Activated naive CD8-positive, alpha-beta T cell treated with anti-CD3 and anti-CD28 coated beads, Interleukin-2, amount 50 U/mL, for 24 hours (primary cell): ENCODE measurements at regions not wholly inside any gene's neighbourhood (a gene's known extent, or its start where the extent isn't known, plus 50 kb on each side); places are given as distances from the start of the nearest gene placed in this dataset.
"Not testable (repeated sequence)": the region's sequence is repeated elsewhere in the genome, so short reads cannot be mapped to it uniquely, and the experiment has no call there.

Experiments used
- ATAC-seq: fragments of 150-1000 bp; cut with Tn5 transposase; one replicate; pipeline ENCODE4 v1.10.0; 2021
- DNase-seq: peaks from one replicate; pipeline ENCODE4 v3.0.0; 2021
- H3K27ac Mint-ChIP-seq: one replicate; pipeline ENCODE4 v1.8.0; 2021; ENCODE audit warnings: mild to moderate bottlenecking, mixed read lengths
- H3K27me3 Mint-ChIP-seq: one replicate; pipeline ENCODE4 v1.8.0; 2021; ENCODE audit warnings: mixed read lengths
- H3K36me3 Mint-ChIP-seq: one replicate; pipeline ENCODE4 v1.8.0; 2021; ENCODE audit warnings: low read depth, mixed read lengths
- H3K4me1 Mint-ChIP-seq: one replicate; pipeline ENCODE4 v1.8.0; 2021; ENCODE audit warnings: mixed read lengths
- H3K4me3 Mint-ChIP-seq: one replicate; pipeline ENCODE4 v1.8.0; 2021; ENCODE audit warnings: mild to moderate bottlenecking, moderate library complexity, mixed read lengths
- H3K9me3 Mint-ChIP-seq: one replicate; pipeline ENCODE4 v1.8.0; 2021; ENCODE audit warnings: mixed read lengths

DNA sequence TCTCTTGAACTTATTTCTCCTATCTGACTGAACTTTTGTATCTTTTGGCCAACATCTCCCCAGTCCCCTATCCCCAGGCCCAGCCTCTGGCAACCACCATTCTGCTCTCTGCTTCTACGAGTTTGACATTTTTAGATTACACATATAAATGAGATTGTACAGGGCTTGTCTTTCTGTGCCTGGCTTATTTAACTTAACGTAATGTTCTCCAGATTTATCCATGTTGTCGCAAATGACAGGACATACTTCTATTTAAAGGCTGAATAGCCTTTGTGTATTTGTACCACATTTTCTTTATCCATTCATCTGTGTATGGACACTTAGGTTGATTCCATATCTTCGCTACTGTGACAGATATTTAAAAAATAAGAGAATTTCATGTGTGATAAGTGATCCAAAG lies 98.6 kb downstream of the LSMEM1 start:
- H3K9me3 Mint-ChIP-seq: peaks cover 11% of the 10 kb centered on the region

DNA sequence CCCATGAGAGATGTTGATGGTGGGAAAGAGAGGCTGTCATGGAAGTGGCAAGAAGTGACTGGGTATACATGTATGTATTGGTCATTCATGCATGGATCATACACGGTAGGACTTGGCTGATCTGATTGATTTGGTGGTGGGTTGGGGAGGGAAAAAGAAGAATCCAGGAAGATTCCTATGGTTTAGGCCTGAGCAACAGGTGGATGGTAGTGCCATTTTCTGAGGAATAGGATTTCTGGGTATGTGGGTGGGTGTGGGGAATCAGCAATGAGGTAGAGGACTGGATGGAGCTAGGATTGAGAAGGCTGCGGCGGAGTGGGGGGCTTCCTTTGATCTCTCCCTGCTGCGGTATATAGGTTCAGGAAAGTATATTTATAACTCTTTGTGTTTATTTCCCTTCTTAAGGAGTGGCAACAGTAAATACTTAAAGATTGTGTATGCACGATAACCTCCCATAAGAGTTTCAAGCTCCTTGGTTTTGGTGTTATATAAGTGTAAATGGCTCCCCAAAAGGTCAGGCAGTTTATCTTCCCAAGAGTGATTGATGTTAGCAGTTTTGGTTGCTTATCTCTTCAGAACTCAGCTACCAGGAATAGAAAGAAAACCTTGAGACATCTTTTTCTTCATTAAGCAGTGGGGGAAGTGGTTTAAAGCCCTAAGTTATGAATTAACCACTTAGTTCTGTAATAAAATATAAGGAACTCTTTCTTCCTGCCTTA lies 100.1 kb downstream of the LSMEM1 start:
- Mint-ChIP-seq H3K36me3 (no peaks in the 10 kb centered on the region), H3K9me3 (peaks cover 8% of the 10 kb centered on the region), H3K27me3 (no peaks in the 10 kb centered on the region), H3K4me1 (no peaks in the 10 kb centered on the region), H3K27ac (no peak overlapping the region), H3K4me3 (no peak overlapping the region)
- ATAC-seq (no peak), DNase-seq (no peak)

More for the DNA sequence above, 98.6 kb downstream of the LSMEM1 start:
- no peaks in the 10 kb centered on the region for H3K4me1 Mint-ChIP-seq
- no peaks in the 10 kb centered on the region for H3K36me3 Mint-ChIP-seq
- no peak overlapping the region for H3K4me3 Mint-ChIP-seq
- no peak for ATAC-seq
- H3K27me3 Mint-ChIP-seq: no peaks in the 10 kb centered on the region
- H3K27ac Mint-ChIP-seq: no peak overlapping the region
- DNase-seq: no peak

- Mint-ChIP-seq H3K4me1 (no peaks in the 10 kb centered on the region), H3K27me3 (no peaks in the 10 kb centered on the region), H3K36me3 (no peaks in the 10 kb centered on the region), H3K9me3 (peaks cover 2% of the 10 kb centered on the region), H3K27ac (no peak overlapping the region), H3K4me3 (no peak overlapping the region)
- ATAC-seq (no peak), DNase-seq (no peak)
Observed at GRCh38 chr7:112581529-112581928, 100.7 kb downstream of the LSMEM1 start.

DNA sequence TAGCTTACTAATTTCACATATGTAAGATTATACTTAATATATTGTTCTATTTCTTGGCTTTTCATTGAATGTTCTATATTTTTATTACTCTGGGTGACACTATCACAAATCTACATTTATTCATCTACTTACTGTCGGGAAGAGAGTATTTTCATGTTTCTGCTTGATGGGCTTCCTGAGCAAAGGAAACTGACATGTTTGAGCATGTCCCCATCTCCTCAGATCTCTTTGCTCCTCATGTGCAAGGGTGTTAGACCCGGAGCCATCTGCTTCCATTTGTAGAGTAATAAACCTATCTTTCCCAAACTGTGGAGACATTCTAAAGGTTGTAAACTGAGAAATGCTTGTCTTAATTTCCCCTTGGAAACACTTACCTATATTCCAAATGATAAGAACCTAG lies 103.5 kb downstream of the LSMEM1 start:
- H3K4me3 Mint-ChIP-seq: no peak overlapping the region
- ATAC-seq (no peak), DNase-seq (no peak)
- no peak overlapping the region for H3K27ac Mint-ChIP-seq
- peaks cover 3% of the 10 kb centered on the region for H3K27me3 Mint-ChIP-seq
- H3K4me1 Mint-ChIP-seq: no peaks in the 10 kb centered on the region
- H3K36me3 Mint-ChIP-seq: no peaks in the 10 kb centered on the region
- H3K9me3 Mint-ChIP-seq: no peaks in the 10 kb centered on the region

- peaks cover 4% of the 10 kb centered on the region for H3K27me3 Mint-ChIP-seq
- ATAC-seq: no peak
Observed at GRCh38 chr7:112587504-112587903, 106.7 kb downstream of the LSMEM1 start.

DNA sequence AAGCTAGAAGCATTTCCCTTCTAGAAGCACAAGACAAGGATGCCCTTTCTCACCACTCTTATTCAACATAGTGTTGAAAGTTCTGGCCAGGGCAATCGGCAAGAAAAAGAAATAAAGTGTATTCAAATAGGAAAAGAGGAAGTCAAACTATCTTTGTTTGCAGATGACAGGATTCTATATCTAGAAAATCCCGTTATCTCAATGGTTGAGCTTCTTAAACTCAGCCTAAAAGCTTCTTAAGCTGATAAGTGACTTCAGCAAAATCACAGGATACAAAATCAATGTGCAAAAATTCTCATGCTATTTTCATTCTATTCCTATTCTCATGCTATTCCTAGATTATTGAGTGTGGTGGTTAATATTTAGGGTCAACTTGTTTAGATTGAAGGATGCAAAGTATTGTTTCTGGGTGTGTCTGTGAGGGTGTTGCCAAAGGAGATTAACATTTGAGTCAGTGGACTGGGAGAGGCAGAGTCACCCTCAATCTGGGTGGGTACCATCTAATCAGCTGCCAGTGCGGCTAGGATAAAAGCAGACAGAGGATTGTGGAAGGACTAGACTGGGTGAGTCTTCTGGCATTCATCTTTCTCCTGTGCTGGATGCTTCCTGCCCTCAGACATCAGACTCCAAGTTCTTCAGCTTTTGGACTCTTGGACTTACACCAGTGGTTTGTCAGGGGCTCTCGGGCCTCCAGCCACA lies 111.9 kb downstream of the LSMEM1 start:
- not testable (repeated sequence) for H3K27ac Mint-ChIP-seq, ATAC-seq, H3K4me1 Mint-ChIP-seq, DNase-seq, H3K27me3 Mint-ChIP-seq, H3K4me3 Mint-ChIP-seq, H3K9me3 Mint-ChIP-seq, H3K36me3 Mint-ChIP-seq

More at GRCh38 chr7:112587504-112587903, 106.7 kb downstream of the LSMEM1 start:
- Mint-ChIP-seq H3K4me1 (no peaks in the 10 kb centered on the region), H3K9me3 (no peaks in the 10 kb centered on the region), H3K4me3 (no peak overlapping the region), H3K27ac (no peak overlapping the region), H3K36me3 (no peaks in the 10 kb centered on the region)
- no peak for DNase-seq

GRCh38 chr7:112594397-112594796 lies 113.6 kb downstream of the LSMEM1 start:
- ATAC-seq (no peak), DNase-seq (no peak)
- H3K4me1 Mint-ChIP-seq: no peaks in the 10 kb centered on the region
- H3K36me3 Mint-ChIP-seq: no peaks in the 10 kb centered on the region
- no peak overlapping the region for H3K27ac Mint-ChIP-seq
- no peak overlapping the region for H3K4me3 Mint-ChIP-seq
- no peaks in the 10 kb centered on the region for H3K9me3 Mint-ChIP-seq
- peaks cover 2% of the 10 kb centered on the region for H3K27me3 Mint-ChIP-seq

- DNase-seq (no peak), ATAC-seq (no peak)
- no peaks in the 10 kb centered on the region for H3K9me3 Mint-ChIP-seq
Observed at GRCh38 chr7:112596260-112596659, 115.5 kb downstream of the LSMEM1 start.

GRCh38 chr7:112596981-112597380 lies 116.2 kb downstream of the LSMEM1 start:
- no peak for ATAC-seq

More at GRCh38 chr7:112596260-112596659, 115.5 kb downstream of the LSMEM1 start:
- Mint-ChIP-seq H3K27me3 (peaks cover 1% of the 10 kb centered on the region), H3K36me3 (no peaks in the 10 kb centered on the region), H3K4me1 (no peaks in the 10 kb centered on the region), H3K4me3 (no peak overlapping the region), H3K27ac (no peak overlapping the region)

DNA sequence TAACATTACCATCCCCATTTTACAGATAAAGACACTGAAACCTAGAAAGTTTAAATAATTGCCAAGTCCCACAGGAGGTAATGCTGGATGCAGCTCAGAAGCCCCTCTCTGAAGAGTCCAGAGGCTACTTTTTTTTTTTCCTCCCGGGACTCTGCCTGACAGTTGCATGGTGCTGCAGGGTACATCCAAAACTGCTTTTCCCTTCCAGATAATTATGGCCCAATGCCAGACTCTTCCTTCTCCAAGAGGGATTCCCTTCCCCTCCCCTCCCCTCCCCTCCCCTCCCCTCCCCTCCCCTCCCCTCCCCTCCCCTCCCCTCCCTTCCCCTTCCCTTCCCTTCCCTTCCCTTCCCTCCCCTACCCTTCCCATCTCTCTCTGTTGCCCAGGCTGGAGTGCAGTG lies 122.9 kb downstream of the LSMEM1 start:
- Mint-ChIP-seq H3K4me1 (no peaks in the 10 kb centered on the region), H3K27me3 (peaks cover 3% of the 10 kb centered on the region), H3K9me3 (no peaks in the 10 kb centered on the region), H3K4me3 (no peak overlapping the region), H3K36me3 (no peaks in the 10 kb centered on the region), H3K27ac (no peak overlapping the region)
- no peak for ATAC-seq
- DNase-seq: no peak

More at GRCh38 chr7:112596981-112597380, 116.2 kb downstream of the LSMEM1 start:
- no peak overlapping the region for H3K27ac Mint-ChIP-seq
- H3K36me3 Mint-ChIP-seq: no peaks in the 10 kb centered on the region
- peaks cover 1% of the 10 kb centered on the region for H3K27me3 Mint-ChIP-seq
- H3K4me1 Mint-ChIP-seq: no peaks in the 10 kb centered on the region
- no peak for DNase-seq
- no peaks in the 10 kb centered on the region for H3K9me3 Mint-ChIP-seq
- H3K4me3 Mint-ChIP-seq: no peak overlapping the region

GRCh38 chr7:112610636-112611035 lies 129.8 kb downstream of the LSMEM1 start:
- Mint-ChIP-seq H3K27me3 (peaks cover 2% of the 10 kb centered on the region), H3K36me3 (no peaks in the 10 kb centered on the region), H3K9me3 (no peaks in the 10 kb centered on the region), H3K27ac (no peak overlapping the region), H3K4me3 (no peak overlapping the region), H3K4me1 (no peaks in the 10 kb centered on the region)
- DNase-seq: no peak
- ATAC-seq: no peak

- Mint-ChIP-seq H3K4me1 (no peaks in the 10 kb centered on the region), H3K27ac (no peak overlapping the region), H3K27me3 (peaks cover 5% of the 10 kb centered on the region), H3K4me3 (no peak overlapping the region), H3K36me3 (no peaks in the 10 kb centered on the region), H3K9me3 (no peaks in the 10 kb centered on the region)
- no peak for ATAC-seq
- no peak for DNase-seq
Observed at GRCh38 chr7:112615701-112616100, 134.9 kb downstream of the LSMEM1 start.

DNA sequence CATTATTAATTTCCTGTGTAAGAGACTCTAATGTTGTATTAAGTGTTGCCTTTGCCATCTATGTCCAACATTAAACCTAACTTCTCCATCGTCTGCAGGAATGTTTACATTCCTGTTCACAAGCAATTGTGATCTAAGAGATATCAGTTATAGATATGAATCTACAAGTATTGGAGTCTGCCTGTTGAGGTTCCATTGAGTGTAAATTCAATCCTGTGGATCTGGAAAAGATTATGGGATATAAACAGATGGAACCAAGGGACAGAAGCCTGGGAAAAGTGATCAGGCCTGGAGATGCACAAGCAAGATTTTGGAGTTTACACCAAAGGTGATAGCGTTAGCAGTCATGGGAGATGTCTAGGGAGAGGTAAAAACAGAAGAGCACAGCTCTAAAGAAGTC lies 135.5 kb downstream of the LSMEM1 start:
- Mint-ChIP-seq H3K36me3 (no peaks in the 10 kb centered on the region), H3K9me3 (no peaks in the 10 kb centered on the region), H3K27ac (no peak overlapping the region), H3K27me3 (peaks cover 5% of the 10 kb centered on the region), H3K4me3 (no peak overlapping the region), H3K4me1 (no peaks in the 10 kb centered on the region)
- ATAC-seq (no peak), DNase-seq (no peak)

DNA sequence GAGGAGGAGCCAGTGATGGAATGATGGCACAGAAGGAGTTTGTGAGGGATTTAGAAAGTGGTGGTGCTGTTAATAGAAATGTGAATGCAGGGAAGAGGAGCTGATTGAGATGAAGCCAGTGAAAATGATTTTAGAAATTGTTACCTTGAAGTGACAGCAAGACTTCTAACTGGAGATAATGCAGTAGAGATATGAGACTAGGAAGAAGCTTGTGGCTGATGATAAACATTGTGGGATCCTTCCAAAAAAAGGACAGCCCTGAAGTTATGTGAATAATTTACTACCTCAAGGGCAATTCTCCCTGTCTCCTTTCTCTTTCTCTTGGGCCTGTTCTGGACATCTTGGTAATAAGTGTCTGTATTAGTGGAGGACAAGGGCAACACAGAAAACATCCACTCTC lies 138.6 kb downstream of the LSMEM1 start:
- H3K4me1 Mint-ChIP-seq: no peaks in the 10 kb centered on the region
- no peaks in the 10 kb centered on the region for H3K9me3 Mint-ChIP-seq
- H3K4me3 Mint-ChIP-seq: no peak overlapping the region
- no peak overlapping the region for H3K27ac Mint-ChIP-seq
- ATAC-seq (no peak), DNase-seq (no peak)
- peaks cover 9% of the 10 kb centered on the region for H3K27me3 Mint-ChIP-seq
- no peaks in the 10 kb centered on the region for H3K36me3 Mint-ChIP-seq

DNA sequence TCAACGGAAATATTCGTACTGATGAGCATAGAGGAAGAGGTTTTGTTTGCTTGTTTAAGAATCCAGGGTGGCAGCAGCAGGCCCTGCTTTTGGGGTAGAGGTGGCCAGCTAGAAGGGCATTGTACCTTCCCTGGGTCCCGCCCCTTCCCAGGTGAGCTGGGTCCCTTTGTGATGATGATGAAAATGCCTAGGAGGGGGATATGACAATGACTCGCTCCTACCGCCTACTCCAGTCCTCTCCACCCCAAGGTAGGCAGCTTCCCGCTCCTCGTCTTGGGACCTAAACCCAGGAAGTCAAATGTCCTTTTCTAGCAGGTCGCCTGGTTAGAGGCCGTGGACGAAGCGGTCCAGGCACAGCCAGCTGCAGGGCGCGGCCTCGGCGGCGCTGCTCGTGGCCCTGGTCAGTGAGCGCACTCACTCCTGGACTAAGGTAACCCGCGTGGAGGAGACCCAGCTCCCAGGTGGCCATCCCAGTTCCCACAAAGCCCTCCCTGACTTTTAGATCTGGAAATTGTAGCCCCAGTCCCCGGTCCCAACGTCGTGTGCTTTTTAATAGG lies 141.4 kb downstream of the LSMEM1 start:
- no peak overlapping the region for H3K4me3 Mint-ChIP-seq
- H3K4me1 Mint-ChIP-seq: no peaks in the 10 kb centered on the region
- DNase-seq: no peak
- peaks cover 4% of the 10 kb centered on the region for H3K9me3 Mint-ChIP-seq
- H3K27ac Mint-ChIP-seq: no peak overlapping the region
- ATAC-seq: no peak
- H3K27me3 Mint-ChIP-seq: peaks cover 3% of the 10 kb centered on the region
- H3K36me3 Mint-ChIP-seq: no peaks in the 10 kb centered on the region
